OCI-LY3 (cell line): ENCODE measurements at regions not wholly inside any gene's neighbourhood (a gene's known extent, or its start where the extent isn't known, plus 50 kb on each side); places are given as distances from the start of the nearest gene placed in this dataset.

Experiments used
- CTCF ChIP-seq: fragments of 200-600, 300-600 bp; sonication (generic); IDR thresholded peaks from 2 replicates; pipeline ENCODE4 v1.5.1; 2014; ENCODE audit warnings: antibody characterized with exemption, low read length, low read depth
- EZH2phosphoT487 ChIP-seq: fragments of 200-600 bp; shearing (Covaris generic); IDR thresholded peaks from 2 replicates; pipeline ENCODE4 v1.6.1; 2018; ENCODE audit warnings: antibody characterized with exemption, mixed run types, low read depth

- no peak for TF ChIP-seq CTCF
- TF ChIP-seq EZH2phosphoT487: no peak
Measured at GRCh38 chr4:156146571-156146970, 192.9 kb upstream of the CTSO start.
